ENCODE measurements at regions not wholly inside any gene's neighbourhood (a gene's known extent, or its start where the extent isn't known, plus 50 kb on each side); places are given as distances from the start of the nearest gene placed in this dataset.

- no peak for DNase-seq
- TF ChIP-seq POLR2AphosphoS5 (IDR thresholded peaks at IDR 0.05), result no peak
- TF ChIP-seq EP300 (IDR thresholded peaks at IDR 0.05), result no peak
- TF ChIP-seq CTCF (IDR thresholded peaks at IDR 0.05), result no peak
- TF ChIP-seq POLR2A (IDR thresholded peaks at IDR 0.05), result no peak
- Histone ChIP-seq H3K36me3 (no peaks in the 10 kb centered on the region), H3K27ac (no peak overlapping the region), H3K4me3 (no peak overlapping the region), H3K4me1 (peaks cover 0 to 22% (median 19%) of the 10 kb centered on the region in 4 donors), H3K9me3 (peaks cover 0 to 2% (median 0%) of the 10 kb centered on the region in 4 donors), H3K27me3 (no peaks in the 10 kb centered on the region)
- 80 to 92% methylated on average over 6 of the region's 6 CpGs for WGBS, 2 donors
- intact Hi-C loops (cut with DNase I), result no loop called here
These were observed 160.9 kb downstream of the CD83 start for GRCh38 chr6:14278446-14278845.

GRCh38 chr6:14280006-14280510 is 162.5 kb downstream of the CD83 start:
- intact Hi-C loops (cut with DNase I), result no loop called here
- peaks cover 0 to 2% (median 0%) of the 10 kb centered on the region in 4 donors for H3K9me3 ChIP-seq
- TF ChIP-seq POLR2A (IDR thresholded peaks at IDR 0.05) (no peak), CTCF (IDR thresholded peaks at IDR 0.05) (no peak), EP300 (IDR thresholded peaks at IDR 0.05) (no peak)

GRCh38 chr6:14280766-14281293 is 163.3 kb downstream of the CD83 start:
- no peak overlapping the region for H3K27ac ChIP-seq
- no peaks in the 10 kb centered on the region for H3K36me3 ChIP-seq
- TF ChIP-seq EP300 (IDR thresholded peaks at IDR 0.05) (no peak), CTCF (IDR thresholded peaks at IDR 0.05) (no peak), POLR2A (IDR thresholded peaks at IDR 0.05) (no peak), POLR2AphosphoS5 (IDR thresholded peaks at IDR 0.05) (no peak)
- DNase-seq, result no peak
- intact Hi-C loops (cut with DNase I), result no loop called here
- 97% methylated on average over 17 of the region's 17 CpGs for WGBS, 2 donors
- H3K27me3 ChIP-seq, result no peaks in the 10 kb centered on the region
- H3K4me1 ChIP-seq, result peaks cover 0 to 9% (median 8%) of the 10 kb centered on the region in 4 donors
- peaks cover 0 to 2% (median 0%) of the 10 kb centered on the region in 4 donors for H3K9me3 ChIP-seq
- H3K4me3 ChIP-seq, result no peak overlapping the region

More at GRCh38 chr6:14280006-14280510, 162.5 kb downstream of the CD83 start:
- Histone ChIP-seq H3K27ac (no peak overlapping the region), H3K4me1 (peaks cover 0 to 17% (median 16%) of the 10 kb centered on the region in 4 donors), H3K36me3 (no peaks in the 10 kb centered on the region), H3K4me3 (no peak overlapping the region), H3K27me3 (no peaks in the 10 kb centered on the region)
- WGBS, 2 donors, result 91 to 92% methylated on average over 4 of the region's 4 CpGs
- DNase-seq, result no peak

GRCh38 chr6:14281811-14282660 is 164.5 kb downstream of the CD83 start:
- TF ChIP-seq CTCF (IDR thresholded peaks at IDR 0.05), result no peak
- TF ChIP-seq POLR2AphosphoS5 (IDR thresholded peaks at IDR 0.05), result no peak
- TF ChIP-seq POLR2A (IDR thresholded peaks at IDR 0.05), result no peak
- no peak for TF ChIP-seq EP300 (IDR thresholded peaks at IDR 0.05)
- H3K36me3 ChIP-seq, result no peaks in the 10 kb centered on the region

More at GRCh38 chr6:14281811-14282660, 164.5 kb downstream of the CD83 start:
- Histone ChIP-seq H3K9me3 (peaks cover 0 to 2% (median 0%) of the 10 kb centered on the region in 4 donors), H3K27ac (no peak overlapping the region), H3K4me3 (no peak overlapping the region), H3K27me3 (no peaks in the 10 kb centered on the region), H3K4me1 (peaks cover 0 to 4% (median 0%) of the 10 kb centered on the region in 4 donors)
- WGBS, 2 donors, result 94 to 95% methylated on average over 25 of the region's 25 CpGs
- intact Hi-C loops (cut with DNase I), result no loop called here
- no peak for DNase-seq

Measured in sigmoid colon (tissue), 6 donors.